ENCODE measurements at regions not wholly inside any gene's neighbourhood (a gene's known extent, or its start where the extent isn't known, plus 50 kb on each side); places are given as distances from the start of the nearest gene placed in this dataset.

GRCh38 chr3:41040256-41040655 lies 159.0 kb upstream of the CTNNB1 start:
- H3K9ac ChIP-seq (ENCODE audit: low read depth in 1 of 2, low read length in 2 of 2) = no peak overlapping the region
- H3K36me3 ChIP-seq (ENCODE audit: control insufficient read depth in 1 of 2, insufficient read depth in 2 of 2, low read length in 2 of 2) = no peaks in the 10 kb centered on the region
- H3K4me1 ChIP-seq (ENCODE audit: control insufficient read depth in 1 of 2, insufficient read depth in 2 of 2, low read length in 2 of 2) = peaks cover 0 to 14% of the 10 kb centered on the region in 2 donors
- no peaks in the 10 kb centered on the region for H3K9me3 ChIP-seq (ENCODE audit: control insufficient read depth in 1 of 2, low read length in 2 of 2)
- H3K27ac ChIP-seq (ENCODE audit: low read depth, low read length) = no peak overlapping the region
- H3K4me3 ChIP-seq (ENCODE audit: low read depth in 1 of 2, low read length in 2 of 2) = no peak overlapping the region
- H3K27me3 ChIP-seq (ENCODE audit: control insufficient read depth in 1 of 2, insufficient read depth in 2 of 2, low read length in 2 of 2) = no peaks in the 10 kb centered on the region

GRCh38 chr3:41041462-41041861 lies 157.8 kb upstream of the CTNNB1 start:
- Histone ChIP-seq H3K27me3 (ENCODE audit: control insufficient read depth in 1 of 2, insufficient read depth in 2 of 2, low read length in 2 of 2) (no peaks in the 10 kb centered on the region), H3K27ac (ENCODE audit: low read depth, low read length) (no peak overlapping the region), H3K4me3 (ENCODE audit: low read depth in 1 of 2, low read length in 2 of 2) (no peak overlapping the region), H3K4me1 (ENCODE audit: control insufficient read depth in 1 of 2, insufficient read depth in 2 of 2, low read length in 2 of 2) (peaks cover 0 to 14% of the 10 kb centered on the region in 2 donors), H3K9me3 (ENCODE audit: control insufficient read depth in 1 of 2, low read length in 2 of 2) (no peaks in the 10 kb centered on the region), H3K36me3 (ENCODE audit: control insufficient read depth in 1 of 2, insufficient read depth in 2 of 2, low read length in 2 of 2) (no peaks in the 10 kb centered on the region), H3K9ac (ENCODE audit: low read depth in 1 of 2, low read length in 2 of 2) (no peak overlapping the region)

GRCh38 chr3:41041899-41042298 lies 157.4 kb upstream of the CTNNB1 start:
- Histone ChIP-seq H3K9ac (ENCODE audit: low read depth in 1 of 2, low read length in 2 of 2) (no peak overlapping the region), H3K36me3 (ENCODE audit: control insufficient read depth in 1 of 2, insufficient read depth in 2 of 2, low read length in 2 of 2) (no peaks in the 10 kb centered on the region), H3K27ac (ENCODE audit: low read depth, low read length) (no peak overlapping the region), H3K27me3 (ENCODE audit: control insufficient read depth in 1 of 2, insufficient read depth in 2 of 2, low read length in 2 of 2) (no peaks in the 10 kb centered on the region), H3K9me3 (ENCODE audit: control insufficient read depth in 1 of 2, low read length in 2 of 2) (no peaks in the 10 kb centered on the region), H3K4me3 (ENCODE audit: low read depth in 1 of 2, low read length in 2 of 2) (no peak overlapping the region), H3K4me1 (ENCODE audit: control insufficient read depth in 1 of 2, insufficient read depth in 2 of 2, low read length in 2 of 2) (peaks cover 0 to 14% of the 10 kb centered on the region in 2 donors)

- Histone ChIP-seq H3K27ac (ENCODE audit: low read depth, low read length) (no peak overlapping the region), H3K4me3 (ENCODE audit: low read depth in 1 of 2, low read length in 2 of 2) (no peak overlapping the region), H3K9ac (ENCODE audit: low read depth in 1 of 2, low read length in 2 of 2) (no peak overlapping the region), H3K27me3 (ENCODE audit: control insufficient read depth in 1 of 2, insufficient read depth in 2 of 2, low read length in 2 of 2) (no peaks in the 10 kb centered on the region), H3K36me3 (ENCODE audit: control insufficient read depth in 1 of 2, insufficient read depth in 2 of 2, low read length in 2 of 2) (no peaks in the 10 kb centered on the region), H3K9me3 (ENCODE audit: control insufficient read depth in 1 of 2, low read length in 2 of 2) (no peaks in the 10 kb centered on the region), H3K4me1 (ENCODE audit: control insufficient read depth in 1 of 2, insufficient read depth in 2 of 2, low read length in 2 of 2) (peaks cover 0 to 14% of the 10 kb centered on the region in 2 donors)
Observed at GRCh38 chr3:41044523-41044922, 154.8 kb upstream of the CTNNB1 start.

GRCh38 chr3:41045491-41045890 lies 153.8 kb upstream of the CTNNB1 start:
- H3K36me3 ChIP-seq (ENCODE audit: control insufficient read depth in 1 of 2, insufficient read depth in 2 of 2, low read length in 2 of 2) = no peaks in the 10 kb centered on the region

GRCh38 chr3:41050144-41050543 lies 149.2 kb upstream of the CTNNB1 start:
- Histone ChIP-seq H3K27ac (ENCODE audit: low read depth, low read length) (no peak overlapping the region), H3K9me3 (ENCODE audit: control insufficient read depth in 1 of 2, low read length in 2 of 2) (no peaks in the 10 kb centered on the region), H3K36me3 (ENCODE audit: control insufficient read depth in 1 of 2, insufficient read depth in 2 of 2, low read length in 2 of 2) (no peaks in the 10 kb centered on the region), H3K4me3 (ENCODE audit: low read depth in 1 of 2, low read length in 2 of 2) (no peak overlapping the region), H3K27me3 (ENCODE audit: control insufficient read depth in 1 of 2, insufficient read depth in 2 of 2, low read length in 2 of 2) (no peaks in the 10 kb centered on the region), H3K4me1 (ENCODE audit: control insufficient read depth in 1 of 2, insufficient read depth in 2 of 2, low read length in 2 of 2) (no peaks in the 10 kb centered on the region), H3K9ac (ENCODE audit: low read depth in 1 of 2, low read length in 2 of 2) (no peak overlapping the region)

More at GRCh38 chr3:41045491-41045890, 153.8 kb upstream of the CTNNB1 start:
- Histone ChIP-seq H3K9me3 (ENCODE audit: control insufficient read depth in 1 of 2, low read length in 2 of 2) (no peaks in the 10 kb centered on the region), H3K4me1 (ENCODE audit: control insufficient read depth in 1 of 2, insufficient read depth in 2 of 2, low read length in 2 of 2) (peaks cover 0 to 14% of the 10 kb centered on the region in 2 donors), H3K27ac (ENCODE audit: low read depth, low read length) (no peak overlapping the region), H3K4me3 (ENCODE audit: low read depth in 1 of 2, low read length in 2 of 2) (no peak overlapping the region), H3K27me3 (ENCODE audit: control insufficient read depth in 1 of 2, insufficient read depth in 2 of 2, low read length in 2 of 2) (no peaks in the 10 kb centered on the region), H3K9ac (ENCODE audit: low read depth in 1 of 2, low read length in 2 of 2) (no peak overlapping the region)

GRCh38 chr3:41053220-41053619 lies 146.1 kb upstream of the CTNNB1 start:
- H3K9ac ChIP-seq (ENCODE audit: low read depth in 1 of 2, low read length in 2 of 2) = no peak overlapping the region
- no peaks in the 10 kb centered on the region for H3K9me3 ChIP-seq (ENCODE audit: control insufficient read depth in 1 of 2, low read length in 2 of 2)
- no peaks in the 10 kb centered on the region for H3K36me3 ChIP-seq (ENCODE audit: control insufficient read depth in 1 of 2, insufficient read depth in 2 of 2, low read length in 2 of 2)
- H3K27ac ChIP-seq (ENCODE audit: low read depth, low read length) = no peak overlapping the region
- no peak overlapping the region for H3K4me3 ChIP-seq (ENCODE audit: low read depth in 1 of 2, low read length in 2 of 2)
- no peaks in the 10 kb centered on the region for H3K4me1 ChIP-seq (ENCODE audit: control insufficient read depth in 1 of 2, insufficient read depth in 2 of 2, low read length in 2 of 2)
- H3K27me3 ChIP-seq (ENCODE audit: control insufficient read depth in 1 of 2, insufficient read depth in 2 of 2, low read length in 2 of 2) = no peaks in the 10 kb centered on the region

- H3K36me3 ChIP-seq (ENCODE audit: control insufficient read depth in 1 of 2, insufficient read depth in 2 of 2, low read length in 2 of 2) = no peaks in the 10 kb centered on the region
- H3K4me1 ChIP-seq (ENCODE audit: control insufficient read depth in 1 of 2, insufficient read depth in 2 of 2, low read length in 2 of 2) = no peaks in the 10 kb centered on the region
- H3K27ac ChIP-seq (ENCODE audit: low read depth, low read length) = no peak overlapping the region
- H3K9me3 ChIP-seq (ENCODE audit: control insufficient read depth in 1 of 2, low read length in 2 of 2) = no peaks in the 10 kb centered on the region
- no peaks in the 10 kb centered on the region for H3K27me3 ChIP-seq (ENCODE audit: control insufficient read depth in 1 of 2, insufficient read depth in 2 of 2, low read length in 2 of 2)
- H3K4me3 ChIP-seq (ENCODE audit: low read depth in 1 of 2, low read length in 2 of 2) = no peak overlapping the region
- no peak overlapping the region for H3K9ac ChIP-seq (ENCODE audit: low read depth in 1 of 2, low read length in 2 of 2)
Observed at GRCh38 chr3:41060106-41060505, 139.2 kb upstream of the CTNNB1 start.

- no peaks in the 10 kb centered on the region for H3K9me3 ChIP-seq (ENCODE audit: control insufficient read depth in 1 of 2, low read length in 2 of 2)
- no peaks in the 10 kb centered on the region for H3K4me1 ChIP-seq (ENCODE audit: control insufficient read depth in 1 of 2, insufficient read depth in 2 of 2, low read length in 2 of 2)
- no peak overlapping the region for H3K27ac ChIP-seq (ENCODE audit: low read depth, low read length)
- H3K27me3 ChIP-seq (ENCODE audit: control insufficient read depth in 1 of 2, insufficient read depth in 2 of 2, low read length in 2 of 2) = no peaks in the 10 kb centered on the region
- no peak overlapping the region for H3K4me3 ChIP-seq (ENCODE audit: low read depth in 1 of 2, low read length in 2 of 2)
- no peak overlapping the region for H3K9ac ChIP-seq (ENCODE audit: low read depth in 1 of 2, low read length in 2 of 2)
- H3K36me3 ChIP-seq (ENCODE audit: control insufficient read depth in 1 of 2, insufficient read depth in 2 of 2, low read length in 2 of 2) = no peaks in the 10 kb centered on the region
Observed at GRCh38 chr3:41064070-41064469, 135.2 kb upstream of the CTNNB1 start.

- Histone ChIP-seq H3K27me3 (ENCODE audit: control insufficient read depth in 1 of 2, insufficient read depth in 2 of 2, low read length in 2 of 2) (no peaks in the 10 kb centered on the region), H3K4me3 (ENCODE audit: low read depth in 1 of 2, low read length in 2 of 2) (no peak overlapping the region), H3K27ac (ENCODE audit: low read depth, low read length) (no peak overlapping the region), H3K36me3 (ENCODE audit: control insufficient read depth in 1 of 2, insufficient read depth in 2 of 2, low read length in 2 of 2) (no peaks in the 10 kb centered on the region), H3K9ac (ENCODE audit: low read depth in 1 of 2, low read length in 2 of 2) (no peak overlapping the region), H3K9me3 (ENCODE audit: control insufficient read depth in 1 of 2, low read length in 2 of 2) (no peaks in the 10 kb centered on the region), H3K4me1 (ENCODE audit: control insufficient read depth in 1 of 2, insufficient read depth in 2 of 2, low read length in 2 of 2) (no peaks in the 10 kb centered on the region)
Observed at GRCh38 chr3:41064526-41064925, 134.8 kb upstream of the CTNNB1 start.

- H3K27me3 ChIP-seq (ENCODE audit: control insufficient read depth in 1 of 2, insufficient read depth in 2 of 2, low read length in 2 of 2) = no peaks in the 10 kb centered on the region
- no peak overlapping the region for H3K9ac ChIP-seq (ENCODE audit: low read depth in 1 of 2, low read length in 2 of 2)
- H3K27ac ChIP-seq (ENCODE audit: low read depth, low read length) = no peak overlapping the region
- H3K4me1 ChIP-seq (ENCODE audit: control insufficient read depth in 1 of 2, insufficient read depth in 2 of 2, low read length in 2 of 2) = no peaks in the 10 kb centered on the region
- no peaks in the 10 kb centered on the region for H3K36me3 ChIP-seq (ENCODE audit: control insufficient read depth in 1 of 2, insufficient read depth in 2 of 2, low read length in 2 of 2)
- no peak overlapping the region for H3K4me3 ChIP-seq (ENCODE audit: low read depth in 1 of 2, low read length in 2 of 2)
- H3K9me3 ChIP-seq (ENCODE audit: control insufficient read depth in 1 of 2, low read length in 2 of 2) = no peaks in the 10 kb centered on the region
Observed at GRCh38 chr3:41065340-41065739, 134.0 kb upstream of the CTNNB1 start.
